ENCODE measurements at regions not wholly inside any gene's neighbourhood (a gene's known extent, or its start where the extent isn't known, plus 50 kb on each side); places are given as distances from the start of the nearest gene placed in this dataset.

DNA sequence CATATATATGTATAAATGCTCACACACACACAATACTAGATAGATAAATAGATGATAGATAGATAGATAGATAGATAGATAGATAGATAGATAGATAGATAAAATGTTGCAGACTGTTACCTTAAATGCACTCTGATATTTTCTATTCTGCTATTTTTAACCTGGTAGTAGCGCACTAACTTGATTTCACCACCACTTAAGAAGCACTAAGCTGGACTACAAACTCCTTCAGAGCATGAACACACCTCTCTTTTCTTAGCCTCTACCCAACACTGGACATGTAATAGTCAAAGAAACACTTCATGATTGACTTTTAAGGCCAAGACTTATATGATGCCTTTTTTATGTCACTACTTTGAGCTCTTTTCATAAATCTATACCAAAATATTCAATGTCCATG, 304.6 kb upstream of the UBE2E2 start:
- FAIRE-seq = no peak
- TF ChIP-seq EHMT2 (IDR thresholded peaks at IDR 0.05; ENCODE audit: low read depth) (no peak), HOXB13 (CRISPR knock-in tag; IDR thresholded peaks at IDR 0.05; ENCODE audit: low read depth) (no peak), TFCP2L1 (CRISPR knock-in tag; IDR thresholded peaks at IDR 0.05) (no peak), CBX8 (IDR thresholded peaks at IDR 0.05) (no peak), HDAC2 (IDR thresholded peaks at IDR 0.05) (no peak), ZNF302 (CRISPR knock-in tag; IDR thresholded peaks at IDR 0.05) (no peak), CEBPB (IDR thresholded peaks at IDR 0.05) (no peak), SMC3 (IDR thresholded peaks at IDR 0.05) (no peak), MAZ (IDR thresholded peaks at IDR 0.05; ENCODE audit: borderline replicate concordance, low read depth, low read length) (no peak), HOXA7 (CRISPR knock-in tag; IDR thresholded peaks at IDR 0.05) (no peak)
- TF ChIP-seq, protein P1, sequence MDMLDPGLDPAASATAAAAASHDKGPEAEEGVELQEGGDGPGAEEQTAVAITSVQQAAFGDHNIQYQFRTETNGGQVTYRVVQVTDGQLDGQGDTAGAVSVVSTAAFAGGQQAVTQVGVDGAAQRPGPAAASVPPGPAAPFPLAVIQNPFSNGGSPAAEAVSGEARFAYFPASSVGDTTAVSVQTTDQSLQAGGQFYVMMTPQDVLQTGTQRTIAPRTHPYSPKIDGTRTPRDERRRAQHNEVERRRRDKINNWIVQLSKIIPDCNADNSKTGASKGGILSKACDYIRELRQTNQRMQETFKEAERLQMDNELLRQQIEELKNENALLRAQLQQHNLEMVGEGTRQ (IDR thresholded peaks at IDR 0.05) = no peak
- TF ChIP-seq, protein P2, sequence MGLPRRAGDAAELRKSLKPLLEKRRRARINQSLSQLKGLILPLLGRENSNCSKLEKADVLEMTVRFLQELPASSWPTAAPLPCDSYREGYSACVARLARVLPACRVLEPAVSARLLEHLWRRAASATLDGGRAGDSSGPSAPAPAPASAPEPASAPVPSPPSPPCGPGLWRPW (IDR thresholded peaks at IDR 0.05) = no peak

DNA sequence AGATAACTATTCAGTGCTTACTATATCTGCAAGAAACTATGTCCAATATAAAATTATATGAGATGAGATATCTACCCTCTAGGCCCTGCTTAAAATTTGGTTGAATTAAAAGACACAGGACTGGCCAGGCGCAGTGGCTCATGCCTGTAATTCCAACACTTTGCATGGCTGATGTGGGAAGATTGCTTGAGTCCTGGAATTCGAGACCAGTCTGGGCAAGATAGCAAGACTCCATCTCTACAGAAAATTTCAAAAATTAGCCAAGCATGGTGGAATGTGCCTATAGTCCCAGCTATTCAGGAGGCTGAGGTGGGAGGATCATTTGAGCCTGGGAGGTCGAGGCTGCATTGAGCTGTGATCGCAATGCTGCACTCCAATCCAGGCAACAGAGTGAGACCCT, 303.7 kb upstream of the UBE2E2 start:
- ChIA-PET POLR2A (no interaction called here), CTCF (interaction anchor here (2.0 kb wide), 1 partner anchor 12 kb away, joined by 5 read pairs; no protein-coding TSS in a partner anchor)
- Histone ChIP-seq H3K27ac (no peak overlapping the region), H3K9me3 (peaks cover 8% of the 10 kb centered on the region; the same call in 1 of the 3 replicates), H3K4me2 (no peak overlapping the region), H3K4me1 (no peaks in the 10 kb centered on the region), H3K4me3 (no peak overlapping the region)
- TF ChIP-seq MYC (IDR thresholded peaks at IDR 0.05; ENCODE audit: borderline replicate concordance, low read length) (no peak), HOXB13 (CRISPR knock-in tag; IDR thresholded peaks at IDR 0.05; ENCODE audit: low read depth) (no peak), RCOR1 (IDR thresholded peaks at IDR 0.05; ENCODE audit: low read depth, low read length) (no peak), CBX8 (IDR thresholded peaks at IDR 0.05) (no peak), JUN (IDR thresholded peaks at IDR 0.05) (no peak), RFX5 (IDR thresholded peaks at IDR 0.05) (no peak), SREBF2 (IDR thresholded peaks at IDR 0.05) (no peak), FOXS1 (CRISPR knock-in tag; IDR thresholded peaks at IDR 0.05) (no peak), JUNB (IDR thresholded peaks at IDR 0.05) (no peak), EHF (CRISPR knock-in tag; IDR thresholded peaks at IDR 0.05) (no peak), CBX2 (IDR thresholded peaks at IDR 0.05; ENCODE audit: borderline replicate concordance, low read depth) (no peak)
- TF ChIP-seq, protein P3, sequence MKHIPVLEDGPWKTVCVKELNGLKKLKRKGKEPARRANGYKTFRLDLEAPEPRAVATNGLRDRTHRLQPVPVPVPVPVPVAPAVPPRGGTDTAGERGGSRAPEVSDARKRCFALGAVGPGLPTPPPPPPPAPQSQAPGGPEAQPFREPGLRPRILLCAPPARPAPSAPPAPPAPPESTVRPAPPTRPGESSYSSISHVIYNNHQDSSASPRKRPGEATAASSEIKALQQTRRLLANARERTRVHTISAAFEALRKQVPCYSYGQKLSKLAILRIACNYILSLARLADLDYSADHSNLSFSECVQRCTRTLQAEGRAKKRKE (CRISPR knock-in tag; IDR thresholded peaks at IDR 0.05; ENCODE audit: low read depth) = no peak
- TF ChIP-seq, protein P4, sequence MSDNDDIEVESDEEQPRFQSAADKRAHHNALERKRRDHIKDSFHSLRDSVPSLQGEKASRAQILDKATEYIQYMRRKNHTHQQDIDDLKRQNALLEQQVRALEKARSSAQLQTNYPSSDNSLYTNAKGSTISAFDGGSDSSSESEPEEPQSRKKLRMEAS (IDR thresholded peaks at IDR 0.05) = no peak
- TF ChIP-seq, protein P1 (IDR thresholded peaks at IDR 0.05) = no peak
- WGBS (ENCODE audit: missing lambda C conversion rate) = 11% methylated on average over 4 of the region's 4 CpGs
- DNase-seq (ENCODE audit: low read depth in 1 of 2, low spot score in 1 of 2) (no peak), ATAC-seq (no peak), FAIRE-seq (no peak)

More for the DNA sequence above, 304.6 kb upstream of the UBE2E2 start:
- Histone ChIP-seq H3K9me3 (peaks cover 8% of the 10 kb centered on the region; the same call in 1 of the 3 replicates), H3K4me1 (no peaks in the 10 kb centered on the region), H3K27ac (no peak overlapping the region), H3K4me2 (no peak overlapping the region), H3K4me3 (no peak overlapping the region)
- ATAC-seq (no peak), DNase-seq (ENCODE audit: low read depth in 1 of 2, low spot score in 1 of 2) (no peak)
- 63% methylated on average over 1 of the region's 1 CpG for WGBS (ENCODE audit: missing lambda C conversion rate)
- CTCF ChIA-PET = interaction anchor here (2.0 kb wide), 1 partner anchor 11 kb away, joined by 5 read pairs; no protein-coding TSS in a partner anchor
- POLR2A ChIA-PET = no interaction called here

DNA sequence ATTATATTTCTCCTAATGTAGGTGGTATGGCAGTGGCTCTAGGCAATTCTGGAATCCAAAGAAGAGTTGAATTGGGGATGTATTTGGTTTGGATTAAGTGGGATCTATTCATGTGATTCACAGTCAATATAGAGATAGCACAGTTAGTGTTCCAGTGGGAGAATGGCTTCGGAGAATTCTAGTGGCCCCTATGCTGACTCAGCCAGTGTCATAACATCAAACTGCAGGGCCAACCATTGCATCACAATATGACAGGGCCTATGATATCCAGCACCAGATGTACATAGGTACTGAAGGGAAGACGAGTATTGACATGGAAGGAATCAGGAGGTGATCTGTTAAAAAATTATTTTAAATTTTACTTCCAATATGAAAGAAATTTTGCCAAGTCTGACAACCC, 302.8 kb upstream of the UBE2E2 start:
- Histone ChIP-seq H3K4me1 (no peaks in the 10 kb centered on the region), H3K4me3 (no peak overlapping the region), H3K27ac (no peak overlapping the region), H3K4me2 (no peak overlapping the region), H3K9me3 (peaks cover 8% of the 10 kb centered on the region; the same call in 1 of the 3 replicates)
- DNase-seq (ENCODE audit: low read depth in 1 of 2, low spot score in 1 of 2) (no peak), FAIRE-seq (no peak), ATAC-seq (no peak)
- ChIA-PET CTCF (interaction anchor here (2.0 kb wide), 1 partner anchor 13 kb away, joined by 5 read pairs; no protein-coding TSS in a partner anchor), POLR2A (no interaction called here)
- no peak for TF ChIP-seq JUNB (IDR thresholded peaks at IDR 0.05)
- TF ChIP-seq FOSB (CRISPR knock-in tag; IDR thresholded peaks at IDR 0.05) = no peak
- no peak for TF ChIP-seq NPAS2 (CRISPR knock-in tag; IDR thresholded peaks at IDR 0.05; ENCODE audit: borderline replicate concordance)
- TF ChIP-seq CHD4 (IDR thresholded peaks at IDR 0.05; ENCODE audit: borderline replicate concordance) = no peak
- TF ChIP-seq RCOR1 (IDR thresholded peaks at IDR 0.05; ENCODE audit: low read depth, low read length) = no peak
- TF ChIP-seq, protein P5, sequence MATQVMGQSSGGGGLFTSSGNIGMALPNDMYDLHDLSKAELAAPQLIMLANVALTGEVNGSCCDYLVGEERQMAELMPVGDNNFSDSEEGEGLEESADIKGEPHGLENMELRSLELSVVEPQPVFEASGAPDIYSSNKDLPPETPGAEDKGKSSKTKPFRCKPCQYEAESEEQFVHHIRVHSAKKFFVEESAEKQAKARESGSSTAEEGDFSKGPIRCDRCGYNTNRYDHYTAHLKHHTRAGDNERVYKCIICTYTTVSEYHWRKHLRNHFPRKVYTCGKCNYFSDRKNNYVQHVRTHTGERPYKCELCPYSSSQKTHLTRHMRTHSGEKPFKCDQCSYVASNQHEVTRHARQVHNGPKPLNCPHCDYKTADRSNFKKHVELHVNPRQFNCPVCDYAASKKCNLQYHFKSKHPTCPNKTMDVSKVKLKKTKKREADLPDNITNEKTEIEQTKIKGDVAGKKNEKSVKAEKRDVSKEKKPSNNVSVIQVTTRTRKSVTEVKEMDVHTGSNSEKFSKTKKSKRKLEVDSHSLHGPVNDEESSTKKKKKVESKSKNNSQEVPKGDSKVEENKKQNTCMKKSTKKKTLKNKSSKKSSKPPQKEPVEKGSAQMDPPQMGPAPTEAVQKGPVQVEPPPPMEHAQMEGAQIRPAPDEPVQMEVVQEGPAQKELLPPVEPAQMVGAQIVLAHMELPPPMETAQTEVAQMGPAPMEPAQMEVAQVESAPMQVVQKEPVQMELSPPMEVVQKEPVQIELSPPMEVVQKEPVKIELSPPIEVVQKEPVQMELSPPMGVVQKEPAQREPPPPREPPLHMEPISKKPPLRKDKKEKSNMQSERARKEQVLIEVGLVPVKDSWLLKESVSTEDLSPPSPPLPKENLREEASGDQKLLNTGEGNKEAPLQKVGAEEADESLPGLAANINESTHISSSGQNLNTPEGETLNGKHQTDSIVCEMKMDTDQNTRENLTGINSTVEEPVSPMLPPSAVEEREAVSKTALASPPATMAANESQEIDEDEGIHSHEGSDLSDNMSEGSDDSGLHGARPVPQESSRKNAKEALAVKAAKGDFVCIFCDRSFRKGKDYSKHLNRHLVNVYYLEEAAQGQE (IDR thresholded peaks at IDR 0.05) = no peak
- TF ChIP-seq CBX8 (IDR thresholded peaks at IDR 0.05) = no peak
- no peak for TF ChIP-seq ZC3H11A (IDR thresholded peaks at IDR 0.05)
- TF ChIP-seq, protein P6, sequence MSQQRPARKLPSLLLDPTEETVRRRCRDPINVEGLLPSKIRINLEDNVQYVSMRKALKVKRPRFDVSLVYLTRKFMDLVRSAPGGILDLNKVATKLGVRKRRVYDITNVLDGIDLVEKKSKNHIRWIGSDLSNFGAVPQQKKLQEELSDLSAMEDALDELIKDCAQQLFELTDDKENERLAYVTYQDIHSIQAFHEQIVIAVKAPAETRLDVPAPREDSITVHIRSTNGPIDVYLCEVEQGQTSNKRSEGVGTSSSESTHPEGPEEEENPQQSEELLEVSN (IDR thresholded peaks at IDR 0.05; ENCODE audit: borderline replicate concordance, low read depth) = no peak
- WGBS (ENCODE audit: missing lambda C conversion rate) = 22% methylated on average over 2 of the region's 2 CpGs
